GM12875 (cell line): ENCODE measurements at regions not wholly inside any gene's neighbourhood (a gene's known extent, or its start where the extent isn't known, plus 50 kb on each side); places are given as distances from the start of the nearest gene placed in this dataset.

Experiments
- H3K4me3 ChIP-seq: one replicate; pipeline ENCODE4 v1.5.1; 2011; ENCODE audit warnings: low read depth, low read length, control low read depth
- CTCF ChIP-seq: IDR thresholded peaks from 2 replicates; pipeline ENCODE4 v1.5.1; 2011; ENCODE audit warnings: low read depth, mild to moderate bottlenecking, control low read depth, inconsistent platforms, low read length, moderate library complexity, borderline replicate concordance; ENCODE audit not compliant: insufficient read depth

GRCh38 chr12:77761286-77761685 is 69.4 kb upstream of the NAV3 start:
- no peak overlapping the region for H3K4me3 ChIP-seq
- TF ChIP-seq CTCF = no peak

GRCh38 chr12:77760271-77761025 is 70.2 kb upstream of the NAV3 start:
- no peak for TF ChIP-seq CTCF
- no peak overlapping the region for H3K4me3 ChIP-seq

- no peak for TF ChIP-seq CTCF
- no peak overlapping the region for H3K4me3 ChIP-seq
These were observed 76.6 kb upstream of the NAV3 start for GRCh38 chr12:77754086-77754485.

GRCh38 chr12:77751939-77752338 is 78.8 kb upstream of the NAV3 start:
- no peak for TF ChIP-seq CTCF
- no peak overlapping the region for H3K4me3 ChIP-seq

- no peak for TF ChIP-seq CTCF
- H3K4me3 ChIP-seq = no peak overlapping the region
These were observed 84.6 kb upstream of the NAV3 start for GRCh38 chr12:77746096-77746495.

- no peak for TF ChIP-seq CTCF
- H3K4me3 ChIP-seq = no peak overlapping the region
These were observed 85.1 kb upstream of the NAV3 start for GRCh38 chr12:77745624-77746023.

GRCh38 chr12:77742631-77743030 is 88.1 kb upstream of the NAV3 start:
- TF ChIP-seq CTCF = no peak
- H3K4me3 ChIP-seq = no peak overlapping the region
